ENCODE measurements at regions not wholly inside any gene's neighbourhood (a gene's known extent, or its start where the extent isn't known, plus 50 kb on each side); places are given as distances from the start of the nearest gene placed in this dataset.

- H3K4me3 ChIP-seq (ENCODE audit: low read depth, low read length): no peak overlapping the region; the same call in 1 of the 2 replicates
- no peak for DNase-seq (ENCODE audit: low read depth)
- no peak for TF ChIP-seq CTCF (IDR thresholded peaks at IDR 0.05; ENCODE audit: insufficient read depth, low read depth, low read length, missing control alignments)
These were observed 95.6 kb upstream of the RFC3 start for GRCh38 chr13:33722216-33722915.

- no peak overlapping the region for H3K4me3 ChIP-seq (ENCODE audit: low read depth, low read length)
- no peak for TF ChIP-seq CTCF (IDR thresholded peaks at IDR 0.05; ENCODE audit: insufficient read depth, low read depth, low read length, missing control alignments)
- DNase-seq (ENCODE audit: low read depth): no peak
These were observed 94.6 kb upstream of the RFC3 start for GRCh38 chr13:33723365-33723764.

- peak; percentile 94 for DNase-seq (ENCODE audit: low read depth)
- TF ChIP-seq CTCF (IDR thresholded peaks at IDR 0.05; ENCODE audit: insufficient read depth, low read depth, low read length, missing control alignments): peak; percentile 54
- H3K4me3 ChIP-seq (ENCODE audit: low read depth, low read length): no peak overlapping the region
These were observed 94.0 kb upstream of the RFC3 start for GRCh38 chr13:33723772-33724435.

GRCh38 chr13:33725340-33725739 is 92.6 kb upstream of the RFC3 start:
- no peak for TF ChIP-seq CTCF (IDR thresholded peaks at IDR 0.05; ENCODE audit: insufficient read depth, low read depth, low read length, missing control alignments)
- no peak for DNase-seq (ENCODE audit: low read depth)
- H3K4me3 ChIP-seq (ENCODE audit: low read depth, low read length): no peak overlapping the region

GRCh38 chr13:33727297-33728083 is 90.5 kb upstream of the RFC3 start:
- peak; percentile 49 for DNase-seq (ENCODE audit: low read depth)
- no peak for TF ChIP-seq CTCF (IDR thresholded peaks at IDR 0.05; ENCODE audit: insufficient read depth, low read depth, low read length, missing control alignments)

GRCh38 chr13:33728271-33729037 is 89.5 kb upstream of the RFC3 start:
- H3K4me3 ChIP-seq (ENCODE audit: low read depth, low read length): peak overlapping the region; percentile 42
- no peak for TF ChIP-seq CTCF (IDR thresholded peaks at IDR 0.05; ENCODE audit: insufficient read depth, low read depth, low read length, missing control alignments)
- peak; percentile 94 for DNase-seq (ENCODE audit: low read depth)

More at GRCh38 chr13:33727297-33728083, 90.5 kb upstream of the RFC3 start:
- H3K4me3 ChIP-seq (ENCODE audit: low read depth, low read length): peak overlapping the region; percentile 42

Data from GM12865 (cell line).